NCI-H2196 (cell line): ENCODE measurements at regions not wholly inside any gene's neighbourhood (a gene's known extent, or its start where the extent isn't known, plus 50 kb on each side); places are given as distances from the start of the nearest gene placed in this dataset.
A peak's percentile ranks its signal among the peaks of the same experiment; 100 is the strongest.

Source experiments
- DNase-seq: peaks from one replicate; lab custom pipeline; 2025; ENCODE audit not compliant: unreplicated experiment; lab: John Stamatoyannopoulos, UW

- DNase-seq: no peak
These were observed 212.0 kb downstream of the DMRT2 start for GRCh38 chr9:1261879-1262766.

DNA sequence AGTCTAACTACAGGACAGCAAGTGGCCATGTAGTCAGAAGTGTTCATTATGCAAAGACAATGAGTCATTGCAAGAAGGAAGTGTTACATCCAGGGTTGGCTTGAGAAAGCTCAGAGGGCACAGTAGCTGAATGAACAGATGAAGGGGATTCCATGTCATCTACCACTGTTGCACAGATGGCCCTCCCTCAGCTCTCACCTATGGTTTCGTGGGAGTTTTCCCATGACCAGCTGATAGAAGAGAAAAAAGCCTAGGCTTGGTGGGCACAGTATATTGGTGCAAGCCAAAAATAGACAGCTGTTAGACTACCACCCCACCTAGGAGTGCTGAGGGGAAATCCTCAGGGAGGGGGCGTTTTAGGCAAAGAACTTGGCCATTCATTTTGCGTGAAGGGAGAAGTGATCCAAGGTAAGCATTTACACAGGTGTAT is 217.0 kb downstream of the DMRT2 start:
- no peak for DNase-seq

- DNase-seq: peak; percentile 81
These were observed 217.4 kb downstream of the DMRT2 start for GRCh38 chr9:1267581-1267980.

DNA sequence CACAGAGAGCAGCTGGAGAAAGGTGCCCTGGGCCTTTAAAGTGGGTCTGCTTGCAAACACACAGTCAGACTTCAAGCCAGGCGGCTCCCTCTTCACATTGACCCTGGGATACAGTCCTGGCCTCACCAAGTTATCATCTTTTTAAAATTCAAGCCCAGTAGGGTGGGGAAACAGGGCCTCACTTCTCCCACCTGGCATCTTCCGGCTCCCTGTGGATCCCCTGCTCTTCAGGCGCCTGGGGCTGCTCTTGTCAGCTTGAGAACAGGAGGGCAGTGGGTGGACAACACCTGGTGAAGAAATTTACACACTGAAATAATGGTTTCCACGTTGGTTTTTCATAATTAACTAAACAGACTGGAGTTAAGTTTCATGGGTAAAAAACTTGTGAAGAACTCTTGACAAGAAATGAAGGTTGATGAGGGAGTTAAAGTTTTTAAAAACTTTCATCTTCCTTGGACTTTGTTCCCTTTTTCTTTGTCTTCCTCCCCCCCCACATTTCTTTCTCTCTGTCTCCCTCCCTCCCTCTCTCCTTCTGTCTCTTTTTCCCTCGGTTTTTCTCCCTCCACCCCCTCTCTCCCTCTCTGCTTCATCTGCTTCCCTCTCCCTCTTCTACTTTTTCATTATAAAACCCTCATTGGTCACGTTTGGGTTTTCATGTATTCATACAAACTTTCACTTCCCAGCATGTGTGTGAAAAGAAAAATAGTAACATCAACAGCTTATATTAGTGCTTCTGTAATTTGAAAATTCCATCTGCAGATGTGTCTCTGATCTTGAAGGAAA is 219.6 kb downstream of the DMRT2 start:
- no peak for DNase-seq

GRCh38 chr9:1271367-1271766 is 221.2 kb downstream of the DMRT2 start:
- DNase-seq: no peak

DNA sequence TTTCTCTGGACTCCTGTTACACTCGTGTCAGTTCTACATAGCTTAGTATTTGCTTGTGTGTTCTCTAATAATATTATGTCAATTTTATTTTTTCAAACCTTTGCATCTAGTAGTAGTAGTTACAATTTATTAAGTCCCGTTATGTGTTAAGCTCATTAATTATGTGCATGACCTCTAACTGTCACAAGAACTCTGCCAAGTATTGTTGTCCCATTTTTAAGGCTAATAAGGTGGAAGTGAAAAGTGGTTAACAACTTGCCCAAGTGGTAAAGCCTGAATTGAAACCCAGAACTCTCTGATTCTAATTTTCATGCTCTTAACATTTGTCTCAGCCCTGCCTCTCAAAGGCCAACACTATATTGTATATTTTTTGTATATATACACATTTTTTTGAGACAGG is 221.6 kb downstream of the DMRT2 start:
- DNase-seq: no peak

DNA sequence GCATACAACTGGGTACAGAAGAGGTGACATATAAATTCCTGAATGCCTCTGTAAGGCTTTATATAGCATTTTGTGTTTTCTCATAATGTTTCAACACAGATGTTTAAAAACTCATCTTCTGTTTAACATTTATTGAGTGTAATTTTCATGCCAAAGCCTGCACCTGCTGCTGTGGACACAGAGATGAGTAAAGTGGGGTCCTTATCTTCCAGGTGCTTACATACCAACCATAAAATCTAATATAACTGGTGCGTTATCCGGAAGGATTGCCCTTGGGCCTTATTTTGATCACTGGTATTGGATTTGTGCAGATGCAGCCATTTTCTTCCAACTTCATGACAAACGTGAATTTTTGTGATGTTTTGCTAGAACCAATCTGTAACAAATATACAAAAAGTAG is 222.3 kb downstream of the DMRT2 start:
- DNase-seq: no peak

- DNase-seq: peak; percentile 33
These were observed 223.7 kb downstream of the DMRT2 start for GRCh38 chr9:1273859-1274258.

DNA sequence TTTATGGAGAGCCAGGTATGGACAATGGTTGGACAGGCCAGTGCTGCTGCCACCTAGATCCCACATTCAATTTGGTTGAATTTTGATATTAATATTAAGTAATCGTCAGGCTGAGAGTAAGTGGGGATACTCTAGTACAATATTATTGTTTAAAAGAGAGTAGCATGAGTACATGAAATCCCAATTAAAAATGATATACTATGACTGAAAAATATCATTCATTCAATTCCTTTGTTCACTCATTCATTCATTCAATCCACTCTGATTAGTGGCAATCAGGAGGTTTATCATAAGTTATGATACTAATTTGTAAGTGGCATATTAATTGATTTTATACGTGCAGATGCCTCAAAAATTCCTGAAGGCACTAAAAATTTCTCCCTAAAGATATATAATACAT is 224.2 kb downstream of the DMRT2 start:
- no peak for DNase-seq

- no peak for DNase-seq
These were observed 226.3 kb downstream of the DMRT2 start for GRCh38 chr9:1276474-1276873.

DNA sequence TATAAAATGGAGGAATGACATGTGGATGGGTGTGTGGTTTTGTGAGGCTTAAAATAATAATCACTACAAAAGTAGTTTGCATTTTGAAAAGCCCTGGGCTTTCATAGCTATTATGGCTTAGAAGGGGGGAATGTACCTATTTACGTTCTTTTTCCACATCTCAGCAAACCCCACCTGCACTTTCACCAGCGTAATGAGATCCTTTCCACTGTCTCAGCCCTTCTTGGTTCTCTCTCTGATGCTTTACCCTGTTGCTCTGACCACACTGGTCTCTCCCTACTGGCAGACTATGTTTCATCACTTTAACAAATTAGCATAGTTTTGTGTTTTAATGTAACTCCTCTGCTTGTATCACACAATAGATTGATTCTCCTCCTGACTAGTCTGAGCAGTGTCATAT is 234.6 kb downstream of the DMRT2 start:
- DNase-seq: no peak

DNA sequence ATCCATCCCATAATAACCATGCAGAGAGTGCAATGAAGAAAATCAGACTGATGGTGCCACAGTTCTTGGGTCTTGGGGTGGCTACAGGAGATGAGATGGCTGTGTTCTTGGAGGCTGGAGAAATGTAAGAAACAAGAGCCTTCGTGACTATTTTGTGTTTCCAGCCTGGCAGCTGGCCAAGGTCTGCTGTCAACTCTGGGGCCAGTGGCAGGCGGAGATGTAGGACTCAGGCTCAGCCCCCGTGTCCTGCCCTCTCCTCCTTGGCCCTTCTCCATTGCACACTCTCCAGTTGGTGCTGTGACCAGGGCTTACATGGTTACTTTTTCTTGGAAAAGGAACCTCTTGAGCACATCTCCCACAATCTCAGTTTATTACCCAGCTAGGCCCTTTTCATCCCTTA is 235.4 kb downstream of the DMRT2 start:
- DNase-seq: no peak

DNA sequence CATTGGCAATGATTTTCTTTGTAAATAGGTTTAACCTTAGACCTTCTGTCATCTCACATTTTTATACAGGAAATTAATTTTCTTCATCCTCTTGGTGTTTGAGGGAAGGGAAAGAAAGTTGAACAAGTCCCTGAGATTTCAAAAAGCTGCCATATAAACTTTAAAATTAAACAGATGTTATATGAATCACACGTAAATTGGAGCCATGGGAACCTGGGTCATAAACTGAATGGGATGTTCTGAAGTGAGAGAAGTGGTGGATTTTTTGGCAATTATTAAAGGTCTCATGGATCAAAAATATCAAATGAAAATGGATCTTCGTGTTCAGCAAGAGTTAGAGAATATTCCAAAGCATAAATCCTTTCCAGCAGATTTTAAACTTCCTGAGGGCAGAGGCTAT is 242.2 kb downstream of the DMRT2 start:
- DNase-seq: no peak

DNA sequence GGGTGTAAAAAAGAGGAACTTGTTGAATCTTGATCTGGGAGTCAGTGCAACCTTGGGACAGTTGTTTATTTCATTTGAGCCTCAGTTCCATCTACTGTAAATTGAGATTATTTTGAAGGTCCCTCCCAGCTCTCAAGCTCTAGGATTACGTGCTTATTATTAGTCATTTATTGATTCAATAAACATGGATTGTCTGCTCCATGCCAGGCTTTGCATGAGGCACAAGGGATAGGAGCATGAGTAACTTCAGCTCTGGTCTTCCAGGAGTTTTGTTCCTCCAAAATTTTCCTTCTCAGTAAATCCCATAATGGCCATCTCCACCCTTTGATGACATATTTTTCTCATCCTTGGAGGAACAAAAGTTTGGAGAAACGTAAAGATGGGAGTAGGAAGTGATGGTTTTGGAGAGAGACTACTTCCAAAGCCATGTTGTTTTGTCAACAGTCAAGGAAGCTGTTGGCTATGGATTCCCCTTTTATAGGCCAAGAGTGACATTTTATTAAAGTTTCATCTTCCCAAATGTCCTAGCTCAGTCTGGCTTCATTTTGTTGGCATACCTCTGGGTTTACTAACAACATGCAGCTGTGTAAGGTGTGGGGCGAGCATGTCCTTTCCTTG is 244.6 kb downstream of the DMRT2 start:
- DNase-seq: no peak

DNA sequence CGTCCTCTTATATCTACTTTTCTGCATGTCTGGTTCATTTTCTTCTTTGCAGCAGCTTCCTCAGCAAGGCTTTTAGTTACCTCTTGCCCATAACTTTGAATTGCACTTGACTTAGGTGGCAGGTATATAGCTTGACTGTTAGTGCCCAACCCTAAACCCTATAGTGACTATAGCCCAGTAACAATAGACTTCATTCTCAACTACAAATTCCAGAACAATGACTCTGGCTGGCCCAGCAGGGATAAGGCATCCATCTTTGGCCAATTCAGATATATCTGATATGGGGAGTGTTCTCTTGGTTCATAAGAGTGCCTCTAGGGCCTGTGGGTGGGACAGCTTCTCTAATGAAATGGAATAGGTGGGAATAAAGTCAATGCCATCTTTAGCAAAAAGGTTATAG is 246.2 kb downstream of the DMRT2 start:
- no peak for DNase-seq

- DNase-seq: no peak
These were observed 247.9 kb downstream of the DMRT2 start for GRCh38 chr9:1298046-1298445.

DNA sequence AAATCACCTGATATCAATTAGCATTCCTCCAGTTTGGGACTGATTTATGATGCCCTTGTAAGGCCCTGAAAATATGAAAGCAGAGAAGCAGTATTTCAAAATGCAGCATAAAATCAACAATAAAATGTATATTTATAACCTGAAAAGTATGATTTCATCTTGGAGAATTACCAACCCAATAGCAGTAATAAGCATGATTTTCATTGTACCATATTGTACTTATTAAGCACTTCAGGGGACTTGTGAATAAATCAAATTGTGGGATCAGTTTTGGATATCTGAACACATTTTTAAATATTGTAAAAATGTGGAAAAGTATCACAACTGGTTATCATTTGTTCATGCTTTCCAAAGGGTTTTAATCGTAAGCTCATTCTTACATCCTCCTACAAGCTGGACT is 250.8 kb downstream of the DMRT2 start:
- no peak for DNase-seq

GRCh38 chr9:1303932-1304331 is 253.8 kb downstream of the DMRT2 start:
- DNase-seq: no peak

DNA sequence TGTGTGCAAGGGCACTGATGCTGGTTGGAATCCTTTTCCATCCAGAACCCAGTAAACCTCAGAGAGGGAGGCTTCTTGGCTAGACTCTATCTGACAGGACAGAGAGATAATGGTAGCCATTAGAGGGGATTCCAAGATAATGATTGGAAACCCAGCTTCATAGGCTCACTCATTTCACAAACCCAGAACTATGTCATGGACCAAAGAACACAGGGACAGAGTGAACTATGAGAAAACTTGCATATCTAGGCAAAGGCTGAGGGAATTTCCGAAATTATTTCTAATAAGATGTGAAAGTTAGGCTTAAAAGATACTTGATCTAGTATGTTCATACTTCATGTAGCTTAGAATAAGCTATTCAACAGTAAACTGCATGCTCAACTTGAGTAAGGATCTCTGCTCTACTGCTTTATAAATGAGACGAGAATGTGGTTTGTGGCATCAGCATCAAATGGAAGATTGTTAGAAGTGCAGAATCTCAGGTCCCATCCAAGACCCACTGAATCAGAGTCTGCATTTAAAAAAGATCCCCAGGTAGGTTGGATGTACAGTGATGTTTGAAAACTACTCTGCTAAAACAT is 261.4 kb downstream of the DMRT2 start:
- no peak for DNase-seq

- no peak for DNase-seq
These were observed 269.3 kb downstream of the DMRT2 start for GRCh38 chr9:1319436-1319835.

DNA sequence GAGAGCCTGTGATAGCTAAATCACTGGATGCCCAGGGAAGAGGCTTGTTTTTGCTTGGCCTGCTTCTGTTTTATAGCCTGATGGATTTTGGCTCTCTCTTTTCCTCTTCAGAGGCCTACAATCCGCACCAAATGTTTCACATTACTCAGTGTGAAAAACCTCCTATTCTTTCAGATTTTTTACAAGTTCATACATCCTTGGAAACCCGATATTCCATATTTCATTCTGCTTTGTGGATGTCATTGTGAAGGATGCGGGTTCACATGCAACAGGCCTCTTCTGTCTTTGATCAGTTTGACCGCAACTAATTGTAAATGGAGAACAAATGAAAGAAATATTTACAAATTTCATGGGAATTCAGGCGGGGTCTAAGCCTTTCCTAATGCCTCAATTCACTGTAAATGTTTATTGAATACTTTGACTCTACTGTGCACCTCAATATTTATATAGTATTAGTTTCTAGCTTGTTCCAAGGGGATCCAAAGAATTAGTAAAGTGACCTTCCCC is 269.9 kb downstream of the DMRT2 start:
- no peak for DNase-seq
